Neural crest cell (in vitro differentiated cells): ENCODE measurements at regions not wholly inside any gene's neighbourhood (a gene's known extent, or its start where the extent isn't known, plus 50 kb on each side); places are given as distances from the start of the nearest gene placed in this dataset.
"Not testable (repeated sequence)": the region's sequence is repeated elsewhere in the genome, so short reads cannot be mapped to it uniquely, and the experiment has no call there.

Source experiments
- DNase-seq: peaks from one replicate; pipeline ENCODE4 v3.0.0; 2021; ENCODE audit warnings: low read depth, mixed read lengths, low spot score
- H3K27ac Mint-ChIP-seq: one replicate; pipeline ENCODE4 v1.8.0; 2021; ENCODE audit warnings: mild to moderate bottlenecking, mixed read lengths; ENCODE audit not compliant: unreplicated experiment
- H3K27me3 Mint-ChIP-seq: 2 replicates; pipeline ENCODE4 v1.8.0; 2021; ENCODE audit warnings: low read depth, mild to moderate bottlenecking, mixed read lengths
- H3K36me3 Mint-ChIP-seq: 2 replicates; pipeline ENCODE4 v1.8.0; 2021; ENCODE audit warnings: low read depth, mild to moderate bottlenecking, mixed read lengths
- H3K4me1 Mint-ChIP-seq: 2 replicates; pipeline ENCODE4 v1.8.0; 2021; ENCODE audit warnings: mixed read lengths
- H3K4me3 Mint-ChIP-seq: one replicate; pipeline ENCODE4 v1.8.0; 2021; ENCODE audit warnings: mild to moderate bottlenecking, mixed read lengths
- H3K9me3 Mint-ChIP-seq: 2 replicates; pipeline ENCODE4 v1.8.0; 2021; ENCODE audit warnings: mixed read lengths
- CTCF ChIP-seq: fragments of 200-600 bp; sonication (generic); conservative IDR thresholded peaks from 2 replicates; pipeline ENCODE4 v1.5.0; 2021; ENCODE audit warnings: antibody characterized with exemption, mild to moderate bottlenecking

GRCh38 chr7:66452165-66452564 lies 176.5 kb upstream of the KCTD7 start:
- no peaks in the 10 kb centered on the region for H3K27me3 Mint-ChIP-seq
- peaks cover 3% of the 10 kb centered on the region for H3K36me3 Mint-ChIP-seq
- TF ChIP-seq CTCF, result no peak
- H3K4me1 Mint-ChIP-seq, result no peaks in the 10 kb centered on the region
- no peak overlapping the region for H3K4me3 Mint-ChIP-seq
- no peak for DNase-seq
- H3K27ac Mint-ChIP-seq, result no peak overlapping the region
- no peaks in the 10 kb centered on the region for H3K9me3 Mint-ChIP-seq

GRCh38 chr7:66453340-66453739 lies 175.3 kb upstream of the KCTD7 start:
- Mint-ChIP-seq H3K9me3 (no peaks in the 10 kb centered on the region), H3K27ac (no peak overlapping the region), H3K36me3 (peaks cover 3% of the 10 kb centered on the region), H3K27me3 (no peaks in the 10 kb centered on the region), H3K4me1 (no peaks in the 10 kb centered on the region), H3K4me3 (no peak overlapping the region)
- TF ChIP-seq CTCF, result no peak
- no peak for DNase-seq

GRCh38 chr7:66454600-66455225 lies 174.0 kb upstream of the KCTD7 start:
- Mint-ChIP-seq H3K4me3 (no peak overlapping the region), H3K4me1 (peaks cover 9% of the 10 kb centered on the region), H3K27me3 (no peaks in the 10 kb centered on the region), H3K27ac (no peak overlapping the region), H3K36me3 (peaks cover 3% of the 10 kb centered on the region), H3K9me3 (no peaks in the 10 kb centered on the region)
- no peak for DNase-seq
- no peak for TF ChIP-seq CTCF

GRCh38 chr7:66455432-66455831 lies 173.2 kb upstream of the KCTD7 start:
- H3K36me3 Mint-ChIP-seq, H3K4me3 Mint-ChIP-seq, H3K4me1 Mint-ChIP-seq, H3K9me3 Mint-ChIP-seq, H3K27ac Mint-ChIP-seq, H3K27me3 Mint-ChIP-seq, DNase-seq: not testable (repeated sequence)

- not testable (repeated sequence) for H3K27ac Mint-ChIP-seq, DNase-seq
These were observed 172.2 kb upstream of the KCTD7 start for GRCh38 chr7:66456431-66456830.

GRCh38 chr7:66458991-66459390 lies 169.7 kb upstream of the KCTD7 start:
- DNase-seq, H3K4me3 Mint-ChIP-seq, H3K27me3 Mint-ChIP-seq, H3K9me3 Mint-ChIP-seq, H3K4me1 Mint-ChIP-seq: not testable (repeated sequence)
- H3K27ac Mint-ChIP-seq, result peak overlapping the region; percentile 12
- H3K36me3 Mint-ChIP-seq, result peaks cover 14% of the 10 kb centered on the region

More at GRCh38 chr7:66456431-66456830, 172.2 kb upstream of the KCTD7 start:
- not testable (repeated sequence) for H3K9me3 Mint-ChIP-seq, H3K36me3 Mint-ChIP-seq, H3K4me3 Mint-ChIP-seq, H3K4me1 Mint-ChIP-seq, H3K27me3 Mint-ChIP-seq

GRCh38 chr7:66459783-66460413 lies 168.8 kb upstream of the KCTD7 start:
- H3K4me1 Mint-ChIP-seq, H3K9me3 Mint-ChIP-seq, H3K27me3 Mint-ChIP-seq: not testable (repeated sequence)

More at GRCh38 chr7:66459783-66460413, 168.8 kb upstream of the KCTD7 start:
- H3K27ac Mint-ChIP-seq, H3K4me3 Mint-ChIP-seq, DNase-seq: not testable (repeated sequence)
- H3K36me3 Mint-ChIP-seq, result peaks cover 15% of the 10 kb centered on the region
